ENCODE measurements at regions not wholly inside any gene's neighbourhood (a gene's known extent, or its start where the extent isn't known, plus 50 kb on each side); places are given as distances from the start of the nearest gene placed in this dataset.

DNA sequence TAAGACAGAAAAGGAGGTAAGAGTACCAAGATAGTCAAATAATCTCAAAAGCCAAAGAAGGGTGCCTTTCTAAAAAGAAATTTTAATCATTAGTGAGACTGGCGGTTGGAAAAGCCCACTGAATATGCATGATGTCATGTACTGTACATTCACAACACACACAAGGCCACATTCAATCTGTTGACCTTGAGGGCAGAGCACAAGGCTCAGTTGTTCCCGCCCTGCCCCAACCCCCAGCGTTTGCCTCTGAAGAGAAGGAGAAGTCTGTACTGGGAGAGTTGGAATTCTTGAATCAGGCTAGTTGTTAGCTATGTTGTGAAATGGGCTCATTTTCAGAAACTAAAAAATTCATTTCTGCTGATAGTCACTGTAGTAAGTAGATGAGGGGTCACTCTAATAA is 50.2 kb upstream of the NID2 start:
- TF ChIP-seq POLR2A (IDR thresholded peaks at IDR 0.05; ENCODE audit: low read depth, low read length) (no peak), TAF1 (IDR thresholded peaks at IDR 0.05; ENCODE audit: borderline replicate concordance, low read depth, low read length) (no peak)
